IMR-90 (cell line): ENCODE measurements at regions not wholly inside any gene's neighbourhood (a gene's known extent, or its start where the extent isn't known, plus 50 kb on each side); places are given as distances from the start of the nearest gene placed in this dataset.

Experiments
- ATAC-seq: fragments of 200-7000 bp; cut with Tn5 transposase; 2 replicates; pipeline ENCODE4 v1.9.1; 2020; ENCODE audit warnings: low read depth, mild to moderate bottlenecking, moderate library complexity
- BruUV-seq: library from RNA; stranded (reverse); fragments of 400-500 nt; replicated peaks from 2 replicates; lab custom pipeline; 2021; lab: Mats Ljungman, UMichigan
- CTCF ChIA-PET: fragments of 300-600 bp; formaldehyde crosslinking; extraction: SDS; loops from one replicate; lab custom pipeline; 2021; ENCODE audit warnings: antibody characterized with exemption; lab: Yijun Ruan, JAX
- POLR2A ChIA-PET: fragments of 300-600 bp; sonication (Branson Sonifier 250); formaldehyde crosslinking; loops from one replicate; lab custom pipeline; 2022; ENCODE audit warnings: antibody characterized with exemption; ENCODE audit not compliant: unreplicated experiment; lab: Charles Lee
- DNase-seq: peaks from one replicate; pipeline ENCODE4 v3.0.0; 2013
- H2AFZ ChIP-seq: replicated peaks from 2 replicates; pipeline ENCODE3; 2013; ENCODE audit warnings: low read length, mild to moderate bottlenecking; ENCODE audit not compliant: poor library complexity
- H2AK5ac ChIP-seq: 2 replicates; pipeline ENCODE4 v1.6.1; 2013; ENCODE audit warnings: low read depth, low read length, inconsistent platforms
- H2AK9ac ChIP-seq: replicated peaks from 2 replicates; pipeline ENCODE3; 2013; ENCODE audit warnings: mild to moderate bottlenecking, low read depth, low read length, moderate library complexity; ENCODE audit not compliant: poor library complexity
- H2BK120ac ChIP-seq: 2 replicates; pipeline ENCODE4 v1.6.1; 2013; ENCODE audit warnings: low read depth, low read length, inconsistent platforms
- H2BK15ac ChIP-seq: 3 replicates; pipeline ENCODE4 v1.6.1; 2013; ENCODE audit warnings: low read depth, low read length, inconsistent platforms
- H2BK20ac ChIP-seq: 2 replicates; pipeline ENCODE4 v1.6.1; 2013; ENCODE audit warnings: low read depth, mild to moderate bottlenecking, inconsistent platforms, low read length, moderate library complexity
- H2BK5ac ChIP-seq: 2 replicates; pipeline ENCODE4 v1.6.1; 2013; ENCODE audit warnings: mild to moderate bottlenecking, low read depth, low read length, inconsistent platforms; ENCODE audit not compliant: poor library complexity, severe bottlenecking
- H3K14ac ChIP-seq: replicated peaks from 2 replicates; pipeline ENCODE4 v1.6.1; 2013; ENCODE audit warnings: low read depth, low read length, inconsistent platforms
- H3K18ac ChIP-seq: 2 replicates; pipeline ENCODE4 v1.6.1; 2013; ENCODE audit warnings: low read depth, low read length, control low read depth
- H3K23ac ChIP-seq: 2 replicates; pipeline ENCODE4 v1.6.1; 2013; ENCODE audit warnings: low read depth, low read length, inconsistent platforms
- H3K27ac ChIP-seq: 2 replicates; pipeline ENCODE4 v1.5.1; 2013; ENCODE audit warnings: mild to moderate bottlenecking, control low read depth, low read length; ENCODE audit not compliant: insufficient read depth
- H3K27me3 ChIP-seq: 2 replicates; pipeline ENCODE4 v1.6.1; 2013; ENCODE audit warnings: low read length; ENCODE audit not compliant: control insufficient read depth, insufficient read depth
- H3K36me3 ChIP-seq: 2 replicates; pipeline ENCODE4 v1.6.1; 2013; ENCODE audit warnings: low read length, mixed read lengths; ENCODE audit not compliant: control insufficient read depth, insufficient read depth
- H3K4ac ChIP-seq: 2 replicates; pipeline ENCODE4 v1.6.1; 2013; ENCODE audit warnings: low read depth, low read length, inconsistent platforms
- H3K4me1 ChIP-seq: 2 replicates; pipeline ENCODE4 v1.6.1; 2013; ENCODE audit warnings: low read length, mixed read lengths; ENCODE audit not compliant: control insufficient read depth, insufficient read depth
- H3K4me2 ChIP-seq: 2 replicates; pipeline ENCODE4 v1.6.1; 2013; ENCODE audit warnings: low read depth, mild to moderate bottlenecking, control low read depth, low read length, moderate library complexity
- H3K4me3 ChIP-seq: 2 replicates; pipeline ENCODE4 v1.5.1; 2013; ENCODE audit warnings: low read depth, mild to moderate bottlenecking, control low read depth, low read length, moderate library complexity; ENCODE audit not compliant: insufficient read depth
- H3K56ac ChIP-seq: 2 replicates; pipeline ENCODE4 v1.6.1; 2013; ENCODE audit warnings: low read length, inconsistent platforms; ENCODE audit not compliant: insufficient read depth; ENCODE audit errors: extremely low read depth
- H3K79me1 ChIP-seq, 2 experiments: 2 replicates each; pipeline ENCODE4 v1.6.1; 2013; ENCODE audit warnings: low read length in 2 of 2, inconsistent platforms in 1 of 2, low read depth in 1 of 2
- H3K9ac ChIP-seq: 2 replicates; pipeline ENCODE4 v1.6.1; 2013; ENCODE audit warnings: low read depth, low read length, control low read depth
- H3K9me1 ChIP-seq: 2 replicates; pipeline ENCODE4 v1.6.1; 2013; ENCODE audit warnings: low read length, inconsistent platforms; ENCODE audit not compliant: insufficient read depth
- H3K9me3 ChIP-seq: 2 replicates; pipeline ENCODE4 v1.6.1; 2013; ENCODE audit warnings: low read length; ENCODE audit not compliant: control insufficient read depth, insufficient read depth
- H4K20me1 ChIP-seq: 2 replicates; pipeline ENCODE4 v1.6.1; 2013; ENCODE audit warnings: low read length, inconsistent platforms; ENCODE audit not compliant: insufficient read depth
- H4K5ac ChIP-seq: 2 replicates; pipeline ENCODE4 v1.6.1; 2013; ENCODE audit warnings: mild to moderate bottlenecking, low read depth, low read length, control low read depth
- H4K8ac ChIP-seq, 2 experiments: 2 replicates each; pipeline ENCODE4 v1.6.1; 2013; ENCODE audit warnings: low read depth in 2 of 2, low read length in 2 of 2, control low read depth in 1 of 2, inconsistent platforms in 1 of 2
- H4K91ac ChIP-seq: 2 replicates; pipeline ENCODE4 v1.6.1; 2013; ENCODE audit warnings: low read depth, low read length, inconsistent platforms; ENCODE audit not compliant: insufficient read depth
- BHLHE40 ChIP-seq: fragments of 150-350 bp; IDR thresholded peaks from 2 replicates; pipeline ENCODE4 v1.6.1; 2016; ENCODE audit warnings: mild to moderate bottlenecking, low read depth, low read length
- CEBPB ChIP-seq: IDR thresholded peaks from 2 replicates; pipeline ENCODE4 v1.6.1; 2012; ENCODE audit warnings: low read depth, low read length, improper control_type of control experiment
- CHD1 ChIP-seq: IDR thresholded peaks from 2 replicates; pipeline ENCODE4 v1.6.1; 2012; ENCODE audit warnings: low read depth, low read length, improper control_type of control experiment
- ELK1 ChIP-seq: fragments of 150-350 bp; IDR thresholded peaks from 2 replicates; pipeline ENCODE4 v1.6.1; 2016; ENCODE audit warnings: low read depth, mild to moderate bottlenecking, low read length, moderate library complexity, borderline replicate concordance
- FOS ChIP-seq: fragments of 150-350 bp; IDR thresholded peaks from 2 replicates; pipeline ENCODE4 v1.6.1; 2016; ENCODE audit warnings: low read depth, low read length
- MAFK ChIP-seq: IDR thresholded peaks from 2 replicates; pipeline ENCODE4 v1.6.1; 2012; ENCODE audit warnings: low read depth, low read length, improper control_type of control experiment
- MAZ ChIP-seq: IDR thresholded peaks from 2 replicates; pipeline ENCODE4 v1.6.1; 2012; ENCODE audit warnings: low read depth, mild to moderate bottlenecking, low read length, improper control_type of control experiment, moderate library complexity, borderline replicate concordance
- MXI1 ChIP-seq: IDR thresholded peaks from 2 replicates; pipeline ENCODE4 v1.6.1; 2012; ENCODE audit warnings: low read depth, mild to moderate bottlenecking, low read length, moderate library complexity, borderline replicate concordance
- NFE2L2 ChIP-seq: fragments of 150-350 bp; IDR thresholded peaks from 2 replicates; pipeline ENCODE4 v1.6.1; 2016; ENCODE audit warnings: low read depth, mild to moderate bottlenecking, low read length
- POLR2A ChIP-seq: IDR thresholded peaks from 2 replicates; pipeline ENCODE4 v1.6.1; 2012; ENCODE audit warnings: mild to moderate bottlenecking, low read depth, low read length
- RAD21 ChIP-seq: IDR thresholded peaks from 2 replicates; pipeline ENCODE4 v1.6.1; 2012; ENCODE audit warnings: low read length, improper control_type of control experiment
- RCOR1 ChIP-seq: IDR thresholded peaks from 2 replicates; pipeline ENCODE4 v1.6.1; 2012; ENCODE audit warnings: mild to moderate bottlenecking, low read length, improper control_type of control experiment; ENCODE audit not compliant: insufficient replicate concordance
- RFX5 ChIP-seq: IDR thresholded peaks from 2 replicates; pipeline ENCODE4 v1.8.0; 2012; ENCODE audit warnings: low read depth, mild to moderate bottlenecking, low read length, moderate library complexity
- SMC3 ChIP-seq: fragments of 150-350 bp; IDR thresholded peaks from 2 replicates; pipeline ENCODE4 v1.6.1; 2016; ENCODE audit warnings: low read depth, mild to moderate bottlenecking, antibody characterized with exemption, low read length, moderate library complexity
- WGBS, 2 experiments: methylation state at CpG; one replicate each; pipeline versions ENCODE4 v1.1.5 to v1.1.7; 2013; ENCODE audit warnings: missing lambda C conversion rate in 2 of 2; ENCODE audit not compliant: insufficient read length in 1 of 2; ENCODE audit errors: extremely low coverage in 2 of 2; 5-methylcytosine and 5-hydroxymethylcytosine counted together
- dilution Hi-C: fragments of 300-500 bp; cut with HindIII; formaldehyde crosslinking; loops from one replicate; pipeline ENCODE4 v1.14.3; 2018; ENCODE audit warnings: low sequenced_read_pairs; ENCODE audit not compliant: unreplicated experiment
- in situ Hi-C: fragments of 300-500 bp; cut with MboI; formaldehyde crosslinking; loops from 3 replicates; pipeline ENCODE4 v1.14.3; 2019; ENCODE audit warnings: low sequenced_read_pairs, inconsistent platforms, mixed read lengths
- intact Hi-C: fragments of 100-400 bp; cut with micrococcal nuclease; formaldehyde crosslinking; loops from 2 replicates; pipeline ENCODE4 v1.10.0; 2022
- TF ChIP-seq, protein P1 (sequence below): fragments of 150-350 bp; IDR thresholded peaks from 2 replicates; pipeline ENCODE4 v1.6.1; 2017; ENCODE audit warnings: mild to moderate bottlenecking, antibody characterized with exemption, low read length, low read depth
- TF ChIP-seq, protein P2 (sequence below): conservative IDR thresholded peaks from 2 replicates; pipeline ENCODE4 v1.5.1; 2012; ENCODE audit warnings: mild to moderate bottlenecking, low read depth, low read length, improper control_type of control experiment

DNA sequence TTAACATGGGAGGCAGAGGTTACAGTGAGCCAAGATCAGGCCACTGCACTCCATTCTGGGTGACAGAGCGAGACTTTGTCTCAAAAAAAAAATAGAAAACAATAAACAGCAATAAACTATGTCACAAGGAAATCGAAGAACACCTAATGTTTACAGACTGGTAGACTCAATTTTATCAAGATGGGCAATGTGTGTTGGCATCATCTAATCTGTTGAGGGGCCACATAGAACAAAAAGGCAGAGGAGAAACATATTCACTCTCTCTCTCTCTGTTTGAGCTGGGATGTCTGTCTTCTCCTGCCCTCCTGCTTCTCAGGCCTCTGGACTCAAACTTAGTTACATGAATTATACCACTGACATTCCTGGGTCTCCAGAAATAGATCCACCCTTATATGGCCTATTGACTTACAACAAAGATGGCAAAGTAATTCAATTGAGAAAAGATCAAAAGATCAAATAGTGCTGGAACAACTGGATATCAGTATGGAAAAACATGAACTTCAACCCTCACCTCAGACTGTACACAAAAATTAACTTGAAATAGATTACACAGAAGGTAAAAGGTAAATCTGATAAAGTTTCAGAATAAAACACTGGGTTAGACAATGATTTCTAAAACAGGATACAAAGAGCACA, 703.8 kb upstream of the CRIM1 start:
- ATAC-seq, result no peak
- Histone ChIP-seq H4K8ac (no peak overlapping the region), H3K4ac (no peak overlapping the region), H3K9me1 (no peaks in the 10 kb centered on the region), H3K14ac (no peak overlapping the region), H4K91ac (no peak overlapping the region), H3K4me3 (no peak overlapping the region), H3K23ac (no peak overlapping the region), H2BK15ac (no peak overlapping the region), H2AK5ac (no peak overlapping the region), H3K56ac (no peak overlapping the region), H2BK120ac (no peak overlapping the region), H3K4me1 (no peaks in the 10 kb centered on the region), H3K27me3 (no peaks in the 10 kb centered on the region), H2AFZ (no peak overlapping the region), H4K20me1 (no peaks in the 10 kb centered on the region), H2BK20ac (no peak overlapping the region), H3K9me3 (no peaks in the 10 kb centered on the region), H4K5ac (no peak overlapping the region), H2BK5ac (no peak overlapping the region), H2AK9ac (no peak overlapping the region), H3K4me2 (no peak overlapping the region), H3K18ac (no peak overlapping the region), H3K36me3 (no peaks in the 10 kb centered on the region), H3K79me1 (no peaks in the 10 kb centered on the region), H3K27ac (no peak overlapping the region), H3K9ac (no peak overlapping the region)
- in situ Hi-C loops, result no loop called here
- WGBS, 2 experiments, result no CpG with 5 or more reads among the region's 2 CpGs
- ChIA-PET POLR2A (no interaction called here), CTCF (no interaction called here)
- no peak for DNase-seq
- TF ChIP-seq MXI1 (no peak), SMC3 (no peak), ELK1 (no peak), NFE2L2 (no peak), POLR2A (no peak), RCOR1 (no peak), MAFK (no peak), RAD21 (no peak), BHLHE40 (no peak), CHD1 (no peak), RFX5 (no peak), MAZ (no peak), CEBPB (no peak), FOS (no peak)
- TF ChIP-seq, protein P1, sequence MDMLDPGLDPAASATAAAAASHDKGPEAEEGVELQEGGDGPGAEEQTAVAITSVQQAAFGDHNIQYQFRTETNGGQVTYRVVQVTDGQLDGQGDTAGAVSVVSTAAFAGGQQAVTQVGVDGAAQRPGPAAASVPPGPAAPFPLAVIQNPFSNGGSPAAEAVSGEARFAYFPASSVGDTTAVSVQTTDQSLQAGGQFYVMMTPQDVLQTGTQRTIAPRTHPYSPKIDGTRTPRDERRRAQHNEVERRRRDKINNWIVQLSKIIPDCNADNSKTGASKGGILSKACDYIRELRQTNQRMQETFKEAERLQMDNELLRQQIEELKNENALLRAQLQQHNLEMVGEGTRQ, result no peak
- TF ChIP-seq, protein P2, sequence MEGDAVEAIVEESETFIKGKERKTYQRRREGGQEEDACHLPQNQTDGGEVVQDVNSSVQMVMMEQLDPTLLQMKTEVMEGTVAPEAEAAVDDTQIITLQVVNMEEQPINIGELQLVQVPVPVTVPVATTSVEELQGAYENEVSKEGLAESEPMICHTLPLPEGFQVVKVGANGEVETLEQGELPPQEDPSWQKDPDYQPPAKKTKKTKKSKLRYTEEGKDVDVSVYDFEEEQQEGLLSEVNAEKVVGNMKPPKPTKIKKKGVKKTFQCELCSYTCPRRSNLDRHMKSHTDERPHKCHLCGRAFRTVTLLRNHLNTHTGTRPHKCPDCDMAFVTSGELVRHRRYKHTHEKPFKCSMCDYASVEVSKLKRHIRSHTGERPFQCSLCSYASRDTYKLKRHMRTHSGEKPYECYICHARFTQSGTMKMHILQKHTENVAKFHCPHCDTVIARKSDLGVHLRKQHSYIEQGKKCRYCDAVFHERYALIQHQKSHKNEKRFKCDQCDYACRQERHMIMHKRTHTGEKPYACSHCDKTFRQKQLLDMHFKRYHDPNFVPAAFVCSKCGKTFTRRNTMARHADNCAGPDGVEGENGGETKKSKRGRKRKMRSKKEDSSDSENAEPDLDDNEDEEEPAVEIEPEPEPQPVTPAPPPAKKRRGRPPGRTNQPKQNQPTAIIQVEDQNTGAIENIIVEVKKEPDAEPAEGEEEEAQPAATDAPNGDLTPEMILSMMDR, result no peak
- dilution Hi-C loops, result no loop called here
- intact Hi-C loops, result no loop called here
- BruUV-seq, result no TSS peak
